ENCODE measurements at regions not wholly inside any gene's neighbourhood (a gene's known extent, or its start where the extent isn't known, plus 50 kb on each side); places are given as distances from the start of the nearest gene placed in this dataset.
"Not testable (repeated sequence)": the region's sequence is repeated elsewhere in the genome, so short reads cannot be mapped to it uniquely, and the experiment has no call there.

DNA sequence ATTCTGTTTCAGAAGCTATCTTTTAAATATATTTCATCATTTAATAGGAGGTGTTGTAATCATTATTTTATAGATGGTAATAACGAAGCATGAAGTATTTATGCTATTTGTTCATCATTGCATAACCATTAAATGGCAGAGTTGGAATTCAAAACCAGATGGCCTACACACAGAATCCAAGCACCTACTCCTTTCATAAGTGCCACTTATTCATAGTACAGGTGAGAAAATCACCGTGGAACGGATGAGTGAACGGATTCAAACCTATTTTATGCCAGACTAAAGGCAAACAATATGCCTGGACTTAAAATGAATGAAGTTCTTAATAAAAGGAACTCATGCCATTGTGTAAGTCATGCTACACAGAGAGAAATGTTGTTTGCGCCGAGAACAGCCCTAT, 397.9 kb upstream of the ADGRB3 start:
- no peak for DNase-seq (ENCODE audit: low read depth, low spot score)

GRCh38 chr6:68235326-68235784, 399.7 kb upstream of the ADGRB3 start:
- no peak for DNase-seq (ENCODE audit: low read depth, low spot score)

DNA sequence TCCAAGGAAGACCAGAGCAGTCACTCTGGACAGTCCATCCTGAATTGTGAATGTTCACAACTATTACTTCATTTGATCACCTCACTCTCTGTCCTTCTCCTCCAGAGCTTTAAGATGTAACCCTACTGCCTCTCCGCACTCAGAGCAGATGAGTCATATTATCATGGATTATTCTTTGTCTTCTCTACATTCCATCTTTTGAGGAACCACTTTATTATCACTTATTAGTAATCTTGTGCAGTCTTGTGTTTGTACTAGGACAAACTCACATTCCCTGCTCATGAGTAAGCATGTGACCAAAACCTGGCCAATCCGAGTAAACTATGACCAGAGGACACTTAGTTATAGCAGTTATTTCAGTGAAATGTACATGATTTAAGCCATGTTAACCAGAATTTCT, 401.5 kb upstream of the ADGRB3 start:
- no peak for DNase-seq (ENCODE audit: low read depth, low spot score)

DNA sequence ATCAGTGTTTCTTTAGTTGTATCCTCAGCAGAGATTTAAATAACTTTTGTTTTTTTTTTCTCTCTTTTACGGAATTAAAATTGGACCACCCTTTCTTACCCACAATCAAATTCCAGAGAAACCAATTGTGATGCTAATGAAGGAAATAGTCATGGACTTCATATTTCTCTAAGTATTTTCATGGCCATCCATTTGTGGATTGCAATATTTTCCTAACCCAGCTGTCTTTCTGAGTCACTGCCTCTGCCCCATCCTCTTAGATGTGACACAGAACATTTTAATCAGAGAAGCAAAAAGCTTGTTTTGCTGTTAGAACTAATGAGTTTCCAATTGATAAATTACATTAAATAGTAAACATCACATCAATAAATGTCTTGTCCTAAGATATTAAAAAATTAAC, 405.5 kb upstream of the ADGRB3 start:
- no peak for DNase-seq (ENCODE audit: low read depth, low spot score)

GRCh38 chr6:68226460-68226859, 408.6 kb upstream of the ADGRB3 start:
- DNase-seq (ENCODE audit: low read depth, low spot score) = no peak

DNA sequence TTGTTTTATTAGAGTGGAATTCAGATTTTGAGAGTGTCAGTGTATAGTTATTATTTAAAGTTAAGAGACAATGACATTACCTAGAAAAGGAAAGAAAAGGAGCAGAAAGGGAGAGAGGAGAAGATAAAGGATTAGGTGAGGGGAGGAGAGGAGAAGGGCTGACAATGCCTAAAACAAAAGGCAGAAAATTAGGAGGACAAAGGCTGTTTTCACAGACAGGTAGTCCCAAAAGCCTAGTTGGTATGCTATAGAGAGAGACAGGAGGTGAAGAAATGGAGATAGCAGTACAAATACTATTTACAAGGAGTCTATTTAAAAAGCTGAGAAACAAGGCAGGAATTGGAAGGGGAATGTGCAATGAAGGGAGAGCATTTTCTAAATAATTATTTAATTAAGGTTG, 409.4 kb upstream of the ADGRB3 start:
- no peak for DNase-seq (ENCODE audit: low read depth, low spot score)

DNA sequence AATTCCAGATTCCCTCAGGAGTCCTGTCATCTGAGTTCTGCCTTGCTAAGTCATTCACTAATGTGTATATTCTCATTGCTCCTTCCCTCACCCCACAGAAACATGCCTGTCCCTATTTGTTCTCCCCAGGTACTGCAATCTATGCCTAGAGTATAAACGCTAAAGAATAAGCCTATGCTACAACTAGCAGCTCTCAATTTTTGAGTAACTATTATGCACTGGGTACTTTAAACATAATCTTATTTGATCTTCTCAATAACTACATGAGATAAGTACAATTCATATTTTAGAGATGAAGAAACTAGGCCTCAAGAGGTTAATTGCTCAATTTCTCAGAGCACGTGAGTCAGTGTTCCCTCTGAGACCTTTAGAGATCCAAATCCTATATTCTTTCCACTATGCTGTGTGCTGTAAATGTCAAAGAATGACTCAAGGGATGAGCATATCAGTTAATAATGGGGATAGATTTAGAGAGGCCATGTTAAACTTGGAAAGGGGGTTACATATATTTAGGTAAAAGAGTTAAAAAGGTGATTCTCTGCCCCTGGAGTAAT, 423.8 kb upstream of the ADGRB3 start:
- DNase-seq (ENCODE audit: low read depth, low spot score) = no peak

DNA sequence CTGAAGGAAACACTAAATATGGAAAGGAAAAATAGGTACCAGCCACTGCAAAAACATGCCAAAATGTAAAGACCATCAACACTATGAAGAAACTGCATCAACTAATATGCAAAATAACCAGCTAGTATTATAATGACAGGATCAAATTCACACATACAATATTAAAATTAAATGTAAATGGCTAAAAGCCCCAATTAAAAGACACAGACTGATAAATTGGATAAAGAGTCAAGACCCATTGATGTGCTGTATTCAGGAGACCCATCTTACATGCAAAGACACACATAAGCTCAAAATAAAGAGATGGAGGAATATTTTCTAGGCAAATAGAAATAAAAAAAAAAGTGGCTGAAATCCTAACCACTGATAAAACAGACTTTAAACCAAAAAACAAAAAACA, 427.5 kb upstream of the ADGRB3 start:
- DNase-seq (ENCODE audit: low read depth, low spot score) = not testable (repeated sequence)

GRCh38 chr6:68200929-68201328, 434.2 kb upstream of the ADGRB3 start:
- DNase-seq (ENCODE audit: low read depth, low spot score) = no peak

GRCh38 chr6:68197356-68197755, 437.7 kb upstream of the ADGRB3 start:
- DNase-seq (ENCODE audit: low read depth, low spot score) = no peak

DNA sequence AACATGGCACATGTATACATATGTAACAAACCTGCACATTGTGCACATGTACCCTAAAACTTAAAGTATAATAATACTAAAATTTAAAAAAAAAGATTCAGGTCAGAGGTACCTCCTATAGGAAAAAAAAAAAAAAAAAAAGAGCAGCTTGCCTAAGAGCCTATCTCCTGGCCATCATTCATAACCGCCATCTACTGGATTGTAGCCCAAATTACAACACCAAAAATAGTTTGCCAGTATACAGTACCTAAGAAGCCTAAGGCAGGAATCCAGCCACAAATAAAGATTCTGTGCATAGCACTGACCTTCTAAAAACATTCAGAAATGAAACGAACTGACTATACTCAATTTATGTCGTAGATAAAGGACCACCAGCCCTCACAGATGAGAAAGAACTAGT, 438.4 kb upstream of the ADGRB3 start:
- no peak for DNase-seq (ENCODE audit: low read depth, low spot score)

- DNase-seq (ENCODE audit: low read depth, low spot score) = not testable (repeated sequence)
Measured at GRCh38 chr6:68195753-68196152, 439.3 kb upstream of the ADGRB3 start.

DNA sequence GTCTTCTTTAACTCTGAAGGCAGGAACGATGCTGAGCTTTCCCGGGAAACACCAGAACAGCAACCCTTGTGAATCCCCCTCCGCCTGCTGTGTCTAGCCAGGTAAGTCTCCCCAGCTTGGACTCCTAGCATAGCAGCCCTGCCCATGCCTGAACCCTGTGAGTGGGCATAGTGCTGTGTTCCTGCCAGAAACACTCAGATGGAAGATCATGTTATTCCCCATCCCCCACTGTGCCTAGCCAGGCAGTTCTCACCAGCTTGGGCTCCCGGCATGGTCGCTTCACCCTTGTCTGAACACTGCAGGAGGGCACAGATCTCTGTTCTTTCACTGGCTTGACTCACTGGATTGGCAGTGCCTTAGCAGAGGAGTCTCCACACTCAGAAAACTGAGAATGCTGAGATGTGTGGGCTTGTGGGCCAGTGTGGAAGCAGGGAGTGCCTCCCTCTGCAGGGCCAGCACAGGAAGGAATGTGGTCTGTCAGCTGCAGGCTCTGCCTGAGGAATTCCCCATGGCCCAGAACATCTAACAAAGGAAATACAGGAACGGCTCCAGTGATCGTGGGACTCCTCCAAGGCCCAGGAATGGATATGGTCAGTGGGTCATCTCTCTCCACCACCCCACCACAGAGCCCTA, 440.1 kb upstream of the ADGRB3 start:
- DNase-seq (ENCODE audit: low read depth, low spot score) = no peak

DNA sequence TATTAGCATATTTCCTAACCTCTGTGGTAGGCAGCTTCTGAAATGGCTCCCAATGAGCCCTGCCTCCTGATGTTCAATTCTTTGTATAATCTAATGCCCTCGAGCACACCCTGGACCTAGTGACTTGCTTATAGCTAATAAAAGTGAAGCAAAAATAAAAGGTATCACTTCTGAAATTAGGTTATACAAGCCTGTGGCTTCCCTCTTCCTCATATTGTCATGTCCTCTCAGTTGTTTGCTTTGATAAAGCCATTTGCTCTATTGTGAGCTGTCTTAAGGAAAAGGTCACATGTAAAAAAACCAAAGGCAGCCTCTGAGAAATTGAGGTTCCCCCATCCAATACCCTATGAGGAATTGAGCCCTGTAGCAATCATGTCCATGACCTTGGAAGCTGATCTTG, 442.1 kb upstream of the ADGRB3 start:
- no peak for DNase-seq (ENCODE audit: low read depth, low spot score)

DNA sequence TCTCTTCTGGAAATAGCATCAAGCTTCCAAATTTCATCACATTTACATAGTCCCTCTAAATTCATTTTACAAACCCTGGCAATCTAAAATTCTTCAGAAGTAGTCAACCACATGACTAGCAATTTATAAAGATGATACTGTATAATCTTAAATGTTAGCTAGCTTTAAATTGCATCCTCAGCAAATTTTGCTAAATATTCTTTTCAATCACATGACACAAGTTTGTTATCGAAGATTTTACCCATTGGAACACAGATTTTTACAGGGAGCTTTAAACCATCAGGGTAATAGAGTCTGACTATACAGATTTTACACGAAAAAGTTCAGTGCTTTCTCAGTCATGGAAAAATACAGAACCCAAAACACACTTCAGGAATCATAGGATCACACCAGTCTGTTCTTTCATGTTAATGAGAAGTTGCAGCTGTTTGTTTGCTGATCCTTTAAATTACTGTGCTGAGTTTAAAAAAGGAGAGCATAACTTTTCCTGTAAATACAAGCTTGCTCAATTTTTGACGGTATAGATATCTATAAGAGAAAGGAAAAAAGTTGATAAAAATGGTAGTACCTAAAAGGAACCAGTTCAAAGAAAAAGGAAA, 445.8 kb upstream of the ADGRB3 start:
- DNase-seq (ENCODE audit: low read depth, low spot score) = no peak

GRCh38 chr6:68186870-68187269, 448.2 kb upstream of the ADGRB3 start:
- DNase-seq (ENCODE audit: low read depth, low spot score) = no peak

DNA sequence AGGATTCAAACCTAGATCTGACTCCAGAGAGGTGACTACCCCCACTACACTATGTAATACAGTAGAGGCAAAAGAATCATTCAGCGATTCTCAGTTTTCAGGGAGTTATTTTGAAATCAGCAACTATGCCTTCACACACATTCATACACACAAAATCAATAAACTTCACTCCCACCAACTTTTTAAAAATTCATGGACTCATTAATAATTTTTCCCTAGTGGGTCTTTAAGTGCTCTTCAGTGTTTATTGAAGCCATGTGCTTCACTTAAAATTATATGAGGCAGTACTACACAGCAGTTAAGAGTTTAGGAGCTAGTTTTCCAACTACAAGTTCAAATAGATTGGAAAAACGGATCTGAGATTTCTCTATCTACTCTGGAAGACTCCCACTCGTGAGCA, 452.7 kb upstream of the ADGRB3 start:
- no peak for DNase-seq (ENCODE audit: low read depth, low spot score)

GRCh38 chr6:68181027-68181426, 454.1 kb upstream of the ADGRB3 start:
- DNase-seq (ENCODE audit: low read depth, low spot score) = not testable (repeated sequence)

DNA sequence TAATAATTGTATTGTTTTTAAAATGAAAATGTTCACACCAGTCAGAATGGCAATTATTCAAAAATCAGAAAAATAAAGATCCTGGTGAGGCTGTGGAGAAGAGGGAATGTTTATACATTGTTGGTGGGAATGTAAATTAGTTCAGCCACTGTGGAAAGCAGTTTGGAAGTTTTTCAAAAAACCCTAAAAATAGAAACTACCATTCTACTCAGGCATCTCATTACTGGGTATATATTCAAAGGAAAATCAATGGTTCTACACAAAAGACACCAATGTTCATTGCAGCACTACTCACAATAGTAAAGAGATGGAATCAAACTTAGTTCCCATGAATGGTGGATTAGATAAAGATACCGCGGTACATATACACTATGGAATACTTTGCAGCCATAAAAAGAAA, 461.5 kb upstream of the ADGRB3 start:
- DNase-seq (ENCODE audit: low read depth, low spot score) = no peak

DNA sequence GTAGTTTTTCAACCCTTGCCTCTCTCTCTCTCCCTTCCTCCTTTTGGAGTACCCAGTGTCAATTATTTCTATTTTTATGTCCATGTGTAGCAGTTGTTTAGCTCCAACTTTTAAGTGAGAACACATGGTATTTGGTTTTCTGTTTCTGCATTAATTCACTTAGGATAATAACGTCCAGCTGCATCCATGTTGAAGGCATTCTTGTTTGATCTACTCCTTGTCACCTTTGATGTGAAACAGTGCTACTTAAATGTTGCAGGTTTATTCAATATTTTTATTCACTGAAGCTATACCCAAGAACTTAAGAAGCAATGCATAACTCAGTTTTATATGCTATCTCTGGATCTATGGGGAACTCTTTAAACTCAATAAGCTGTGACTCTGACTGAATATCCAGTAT, 465.2 kb upstream of the ADGRB3 start:
- DNase-seq (ENCODE audit: low read depth, low spot score) = no peak

DNA sequence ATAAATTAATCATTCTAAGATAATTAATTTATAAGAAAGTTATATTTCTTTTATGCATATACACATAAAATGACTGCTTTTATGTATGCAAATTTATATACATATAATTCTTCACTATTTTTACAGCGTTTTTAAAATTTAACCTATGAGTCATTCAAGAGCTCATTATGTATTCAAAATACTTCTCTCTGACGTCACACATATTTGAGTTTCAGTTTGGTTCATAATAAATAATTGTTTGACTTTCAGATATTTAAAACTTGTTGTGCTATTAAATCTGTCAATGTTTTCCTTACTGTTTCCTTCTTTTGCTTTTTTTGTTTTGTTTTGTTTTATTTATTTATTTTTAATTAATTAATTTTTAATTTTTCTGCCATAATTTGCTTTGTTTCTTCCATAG, 467.5 kb upstream of the ADGRB3 start:
- no peak for DNase-seq (ENCODE audit: low read depth, low spot score)

DNA sequence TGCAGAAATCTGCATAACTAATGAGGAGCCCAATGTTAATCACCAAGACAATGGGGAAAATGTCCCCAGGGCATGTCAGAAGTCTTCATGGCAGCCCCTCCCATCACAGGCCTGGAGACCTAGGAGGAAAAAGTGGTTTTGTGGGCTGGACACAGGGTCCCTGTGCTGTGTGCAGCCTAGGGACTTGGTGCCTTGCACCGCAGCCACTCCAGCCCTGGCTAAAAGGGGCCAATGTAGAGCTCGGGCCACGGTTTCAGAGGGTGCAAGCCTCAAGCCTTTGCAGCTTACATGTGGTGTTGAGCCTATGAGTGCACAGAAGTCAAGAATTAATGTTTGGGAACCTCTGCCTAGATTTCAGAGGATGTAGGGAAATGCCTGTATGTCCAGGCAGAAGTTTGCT, 474.3 kb upstream of the ADGRB3 start:
- DNase-seq (ENCODE audit: low read depth, low spot score) = not testable (repeated sequence)

DNA sequence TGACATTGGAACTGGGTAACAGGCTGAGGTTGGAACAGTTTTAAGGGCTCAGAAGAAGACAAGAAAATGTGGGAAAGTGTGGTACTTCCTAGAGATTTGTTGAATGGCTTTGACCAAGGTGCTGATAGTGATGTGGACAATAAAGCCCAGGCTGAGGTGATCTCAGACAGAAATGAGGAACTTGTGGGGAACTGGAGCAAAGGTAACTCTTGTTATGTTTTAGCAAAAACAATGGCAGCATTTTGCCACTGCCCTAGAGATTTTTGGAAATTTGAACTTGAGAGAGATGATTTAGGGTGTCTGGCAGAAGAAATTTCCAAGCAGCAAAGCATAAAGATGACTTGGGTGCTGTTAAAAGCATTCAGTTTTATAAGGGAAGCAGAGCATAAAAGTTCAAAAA, 474.7 kb upstream of the ADGRB3 start:
- no peak for DNase-seq (ENCODE audit: low read depth, low spot score)

- DNase-seq (ENCODE audit: low read depth, low spot score) = no peak
Measured at GRCh38 chr6:68159433-68159832, 475.6 kb upstream of the ADGRB3 start.
